HEK293 (cell line): ENCODE measurements at regions not wholly inside any gene's neighbourhood (a gene's known extent, or its start where the extent isn't known, plus 50 kb on each side); places are given as distances from the start of the nearest gene placed in this dataset.

Source experiments
- CTCF ChIA-PET: fragments of 350-600 bp; formaldehyde crosslinking; extraction: SDS; loops from one replicate; lab custom pipeline; 2021; ENCODE audit warnings: antibody characterized with exemption; lab: Yijun Ruan, JAX
- POLR2A ChIA-PET: fragments of 300-600 bp; formaldehyde crosslinking; extraction: SDS; loops from one replicate; lab custom pipeline; 2020; ENCODE audit warnings: antibody characterized with exemption, inconsistent platforms; lab: Yijun Ruan, JAX
- H3K27ac ChIP-seq: fragments of 200-500 bp; sonication (Bioruptor generic); 2 replicates; pipeline ENCODE4 v1.5.1; 2014; ENCODE audit warnings: low read depth, low read length, control low read depth, inconsistent platforms; ENCODE audit errors: extremely low read depth
- H3K36me3 ChIP-seq, 2 experiments: fragments of 200-500 bp in 1 of 2; sonication (Bioruptor generic) in 1 of 2; 1 replicate in 1 of 2; 2 replicates in 1 of 2; pipeline ENCODE4 v1.5.1; 2014 to 2017; ENCODE audit warnings: inconsistent platforms in 2 of 2, low read length in 2 of 2; ENCODE audit not compliant: control insufficient read depth in 2 of 2, insufficient read depth in 1 of 2
- H3K4me1 ChIP-seq: fragments of 200-500 bp; sonication (Bioruptor generic); 2 replicates; pipeline ENCODE4 v1.5.1; 2014; ENCODE audit warnings: mild to moderate bottlenecking, low read length, inconsistent platforms; ENCODE audit not compliant: control insufficient read depth, insufficient read depth
- H3K4me3 ChIP-seq: 2 replicates; pipeline ENCODE4 v1.5.1; 2011; ENCODE audit warnings: low read depth, mild to moderate bottlenecking, control low read depth, low read length, moderate library complexity
- H3K9me3 ChIP-seq: fragments of 200-500 bp; sonication (Bioruptor generic); 2 replicates; pipeline ENCODE4 v1.5.1; 2014; ENCODE audit warnings: low read depth, low read length, inconsistent platforms; ENCODE audit not compliant: control insufficient read depth, insufficient read depth
- ZNF121 ChIP-seq: fragments of 450-650 bp; formaldehyde crosslinking; IDR thresholded peaks from 2 replicates; pipeline ENCODE4 v1.5.1; 2016; ENCODE audit warnings: missing biosample characterization, missing genetic modification characterization
- ZNF621 ChIP-seq: fragments of 450-650 bp; formaldehyde crosslinking; IDR thresholded peaks from 2 replicates; pipeline ENCODE4 v1.5.1; 2017; ENCODE audit warnings: missing biosample characterization, missing genetic modification characterization
- ZNF664 ChIP-seq: fragments of 450-650 bp; formaldehyde crosslinking; IDR thresholded peaks from 2 replicates; pipeline ENCODE4 v1.5.1; 2016; ENCODE audit warnings: missing biosample characterization, missing genetic modification characterization
- ZNF792 ChIP-seq: fragments of 450-650 bp; formaldehyde crosslinking; IDR thresholded peaks from 2 replicates; pipeline ENCODE4 v1.5.1; 2016; ENCODE audit warnings: missing biosample characterization, missing genetic modification characterization
- ZXDB ChIP-seq: fragments of 450-650 bp; formaldehyde crosslinking; IDR thresholded peaks from 2 replicates; pipeline ENCODE4 v1.5.1; 2016; ENCODE audit warnings: missing biosample characterization, missing genetic modification characterization
- TF ChIP-seq, protein P1 (sequence below): fragments of 450-650 bp; formaldehyde crosslinking; IDR thresholded peaks from 2 replicates; pipeline ENCODE4 v1.5.1; 2017; ENCODE audit warnings: missing biosample characterization, missing genetic modification characterization
- TF ChIP-seq, protein P2 (sequence below): sonication (generic); formaldehyde crosslinking; IDR thresholded peaks from 2 replicates; pipeline ENCODE4 v1.8.1; 2022; ENCODE audit warnings: mild to moderate bottlenecking, moderate library complexity, missing genetic modification reagents

DNA sequence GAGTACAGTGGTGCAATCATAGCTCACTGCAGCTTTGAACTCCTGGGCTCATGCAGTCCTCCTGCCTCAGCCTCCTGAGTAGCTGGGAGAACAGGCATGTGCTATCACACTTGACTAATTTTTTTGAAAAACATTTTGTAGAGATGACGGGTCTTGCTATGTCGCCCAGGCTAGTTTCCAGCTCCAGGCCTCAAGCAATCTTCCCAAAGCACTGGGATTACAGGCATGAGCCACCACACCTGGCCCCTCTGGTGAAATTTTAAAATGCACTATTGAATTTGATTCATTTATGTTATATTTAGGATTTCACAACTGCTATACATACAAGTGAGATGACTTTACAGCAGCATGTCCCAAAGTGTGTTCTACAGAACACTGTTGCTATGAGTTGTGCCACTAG, 50.8 kb upstream of the TPM1 start:
- H3K36me3 ChIP-seq = no peaks in the 10 kb centered on the region
- ChIA-PET POLR2A (no interaction called here), CTCF (no interaction called here)
- TF ChIP-seq ZNF121 (tag by site-specific recombination) = 0 out of 2 replicates have a peak, but pooled peaks have one; percentile 48
- TF ChIP-seq, protein P1, sequence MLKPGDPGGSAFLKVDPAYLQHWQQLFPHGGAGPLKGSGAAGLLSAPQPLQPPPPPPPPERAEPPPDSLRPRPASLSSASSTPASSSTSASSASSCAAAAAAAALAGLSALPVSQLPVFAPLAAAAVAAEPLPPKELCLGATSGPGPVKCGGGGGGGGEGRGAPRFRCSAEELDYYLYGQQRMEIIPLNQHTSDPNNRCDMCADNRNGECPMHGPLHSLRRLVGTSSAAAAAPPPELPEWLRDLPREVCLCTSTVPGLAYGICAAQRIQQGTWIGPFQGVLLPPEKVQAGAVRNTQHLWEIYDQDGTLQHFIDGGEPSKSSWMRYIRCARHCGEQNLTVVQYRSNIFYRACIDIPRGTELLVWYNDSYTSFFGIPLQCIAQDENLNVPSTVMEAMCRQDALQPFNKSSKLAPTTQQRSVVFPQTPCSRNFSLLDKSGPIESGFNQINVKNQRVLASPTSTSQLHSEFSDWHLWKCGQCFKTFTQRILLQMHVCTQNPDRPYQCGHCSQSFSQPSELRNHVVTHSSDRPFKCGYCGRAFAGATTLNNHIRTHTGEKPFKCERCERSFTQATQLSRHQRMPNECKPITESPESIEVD (tag by site-specific recombination) = no peak
- H3K9me3 ChIP-seq = no peaks in the 10 kb centered on the region
- no peaks in the 10 kb centered on the region for H3K4me1 ChIP-seq
- no peak overlapping the region for H3K4me3 ChIP-seq
- H3K27ac ChIP-seq = no peak overlapping the region

DNA sequence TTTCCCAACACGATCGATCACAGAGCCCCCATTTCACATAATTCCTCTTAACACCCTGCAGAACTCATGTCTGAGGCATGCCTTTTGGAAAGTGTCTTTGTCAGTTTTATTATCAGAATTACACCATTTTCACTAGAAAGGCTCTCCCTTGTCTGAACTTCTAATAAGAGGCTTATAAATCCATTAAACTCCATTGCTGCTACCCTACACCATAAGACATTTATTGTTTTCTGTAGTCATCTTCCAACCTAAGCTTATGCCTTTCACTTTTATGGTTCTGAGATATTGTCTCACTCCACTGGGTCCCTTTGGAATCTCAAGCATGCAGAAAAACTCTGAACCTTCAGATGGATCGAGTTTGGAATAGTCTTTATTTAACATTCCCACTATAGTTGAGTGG, 50.2 kb upstream of the TPM1 start:
- ChIA-PET POLR2A (no interaction called here), CTCF (no interaction called here)
- Histone ChIP-seq H3K27ac (no peak overlapping the region), H3K4me3 (no peak overlapping the region), H3K9me3 (no peaks in the 10 kb centered on the region), H3K4me1 (no peaks in the 10 kb centered on the region), H3K36me3 (no peaks in the 10 kb centered on the region)
- TF ChIP-seq ZNF621 (tag by site-specific recombination) = no peak
- TF ChIP-seq, protein P2, sequence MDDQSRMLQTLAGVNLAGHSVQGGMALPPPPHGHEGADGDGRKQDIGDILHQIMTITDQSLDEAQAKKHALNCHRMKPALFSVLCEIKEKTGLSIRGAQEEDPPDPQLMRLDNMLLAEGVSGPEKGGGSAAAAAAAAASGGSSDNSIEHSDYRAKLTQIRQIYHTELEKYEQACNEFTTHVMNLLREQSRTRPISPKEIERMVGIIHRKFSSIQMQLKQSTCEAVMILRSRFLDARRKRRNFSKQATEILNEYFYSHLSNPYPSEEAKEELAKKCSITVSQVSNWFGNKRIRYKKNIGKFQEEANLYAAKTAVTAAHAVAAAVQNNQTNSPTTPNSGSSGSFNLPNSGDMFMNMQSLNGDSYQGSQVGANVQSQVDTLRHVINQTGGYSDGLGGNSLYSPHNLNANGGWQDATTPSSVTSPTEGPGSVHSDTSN = no peak
- no peak for TF ChIP-seq ZNF664 (tag by site-specific recombination)
- TF ChIP-seq ZNF792 = no peak
- no peak for TF ChIP-seq ZXDB
